K562 (cell line): ENCODE measurements at regions not wholly inside any gene's neighbourhood (a gene's known extent, or its start where the extent isn't known, plus 50 kb on each side); places are given as distances from the start of the nearest gene placed in this dataset.

Experiments used
- ARNT ChIP-seq, 2 experiments: fragments of 450-650 bp; IDR thresholded peaks; 2 replicates each; pipeline ENCODE4 v1.6.1; 2016; ENCODE audit warnings: mild to moderate bottlenecking in 1 of 2
- CBX1 ChIP-seq: sonication (generic); IDR thresholded peaks from 2 replicates; pipeline ENCODE4 v1.6.1; 2016; ENCODE audit warnings: antibody characterized with exemption, low read depth, mild to moderate bottlenecking
- CTCF ChIP-seq, 3 experiments: IDR thresholded peaks in 2 of 3; conservative IDR thresholded peaks in 1 of 3; 2 replicates each; pipeline ENCODE4 v1.5.1; 2011 to 2012; ENCODE audit warnings: low read length in 3 of 3, mild to moderate bottlenecking in 3 of 3, control low read depth in 2 of 3, improper control_type of control experiment in 1 of 3, inconsistent platforms in 1 of 3, low read depth in 1 of 3, mixed read lengths in 1 of 3, moderate library complexity in 1 of 3; ENCODE audit not compliant: insufficient read depth in 2 of 3
- E2F1 ChIP-seq: sonication (generic); formaldehyde crosslinking; IDR thresholded peaks from 2 replicates; pipeline ENCODE4 v1.8.1; 2023; ENCODE audit warnings: mild to moderate bottlenecking, missing genetic modification reagents, moderate library complexity
- RNF219 ChIP-seq: fragments of 250-450 bp; sonication (Bioruptor Pico); IDR thresholded peaks from 2 replicates; pipeline ENCODE4 v1.5.0; 2022; ENCODE audit warnings: mild to moderate bottlenecking
- XRCC5 ChIP-seq: fragments of 200-400 bp; formaldehyde crosslinking; IDR thresholded peaks from 2 replicates; pipeline ENCODE4 v1.6.1; 2017; ENCODE audit warnings: low read depth, mild to moderate bottlenecking, low read length
- ZNF224 ChIP-seq: sonication (generic); formaldehyde crosslinking; IDR thresholded peaks from 2 replicates; pipeline ENCODE4 v1.8.0; 2022; ENCODE audit warnings: mild to moderate bottlenecking, missing genetic modification reagents
- ZNF764 ChIP-seq: fragments of 250-450 bp; sonication (Bioruptor Pico); IDR thresholded peaks from 2 replicates; pipeline ENCODE4 v1.4.0; 2020; ENCODE audit warnings: low read depth, mild to moderate bottlenecking, moderate library complexity

GRCh38 chr2:123816203-123816602, 208.9 kb upstream of the CNTNAP5 start:
- TF ChIP-seq ZNF224 (no peak), CTCF (IDR thresholded peaks at IDR 0.05 in 2 of 3, conservative IDR thresholded peaks at IDR 0.05 in 1 of 3; ENCODE audit: insufficient read depth in 2 of 3, low read depth in 1 of 3, low read length in 3 of 3) (no peak), ZNF764 (CRISPR knock-in tag) (no peak), RNF219 (CRISPR knock-in tag) (no peak), CBX1 (no peak), XRCC5 (no peak), ARNT (IDR thresholded peaks at IDR 0.05) (no peak), E2F1 (CRISPR knock-in tag) (no peak)
